Lung (tissue), 11 donors: ENCODE measurements at regions not wholly inside any gene's neighbourhood (a gene's known extent, or its start where the extent isn't known, plus 50 kb on each side); places are given as distances from the start of the nearest gene placed in this dataset.
A peak's percentile ranks its signal among the peaks of the same experiment; 100 is the strongest.

Source experiments
- ATAC-seq: fragments of 200-7000 bp; cut with Tn5 transposase; one replicate; pipeline ENCODE4 v1.9.1; 2020; ENCODE audit warnings: moderate number of reproducible peaks; ENCODE audit not compliant: insufficient read depth, low FRiP score
- DNase-seq, 3 donors: peaks; one replicate each; pipeline ENCODE4 v3.0.0-alpha.2; 2013 to 2017
- H3K27ac ChIP-seq, 2 donors: one replicate each; pipeline ENCODE4 v1.5.1; 2013; ENCODE audit warnings: mild to moderate bottlenecking in 2 of 2, moderate library complexity in 2 of 2, control low read depth in 1 of 2, inconsistent platforms in 1 of 2, low read depth in 1 of 2, low read length in 1 of 2
- H3K27me3 ChIP-seq, 3 donors: one replicate each; pipeline ENCODE4 v1.5.1; 2013; ENCODE audit warnings: low read length in 2 of 3; ENCODE audit not compliant: control insufficient read depth in 3 of 3, insufficient read depth in 3 of 3
- H3K36me3 ChIP-seq, 4 donors: one replicate each; pipeline ENCODE4 v1.5.1; 2013; ENCODE audit warnings: low read length in 4 of 4, mild to moderate bottlenecking in 1 of 4, moderate library complexity in 1 of 4; ENCODE audit not compliant: control insufficient read depth in 4 of 4, insufficient read depth in 4 of 4
- H3K4me1 ChIP-seq, 5 donors: one replicate each; pipeline ENCODE4 v1.5.1; 2013; ENCODE audit warnings: low read length in 5 of 5, mild to moderate bottlenecking in 2 of 5, moderate library complexity in 1 of 5; ENCODE audit not compliant: control insufficient read depth in 5 of 5, insufficient read depth in 5 of 5
- H3K4me3 ChIP-seq: one replicate; pipeline ENCODE4 v1.5.1; 2013; ENCODE audit warnings: mild to moderate bottlenecking, control low read depth, moderate library complexity
- H3K9ac ChIP-seq, 2 donors: one replicate each; pipeline ENCODE4 v1.5.1; 2013; ENCODE audit warnings: low read length in 2 of 2, control low read depth in 1 of 2; ENCODE audit not compliant: insufficient read depth in 1 of 2
- H3K9me3 ChIP-seq, 4 donors: one replicate each; pipeline ENCODE4 v1.5.1; 2013; ENCODE audit warnings: low read length in 3 of 4, mild to moderate bottlenecking in 1 of 4, moderate library complexity in 1 of 4; ENCODE audit not compliant: control insufficient read depth in 4 of 4, insufficient read depth in 3 of 4
- WGBS, 2 donors: extraction: QIAGEN DNeasy Blood & Tissue Kit; methylation state at CpG; one replicate each; pipeline ENCODE4 v1.1.7; 2013; 5-methylcytosine and 5-hydroxymethylcytosine counted together
- TF ChIP-seq, protein P1 (sequence below): IDR thresholded peaks from 2 replicates; pipeline ENCODE4 v1.5.1; 2012; ENCODE audit warnings: mild to moderate bottlenecking; ENCODE audit errors: control extremely low read depth, extremely low read depth
- donor health status: control.
- donor health status: control.
- donor health status: Bipolar disorder and iron deficiency.
- donor health status: healthy.
- donor health status: DM: yes; HTN: yes; CAD: no.

DNA sequence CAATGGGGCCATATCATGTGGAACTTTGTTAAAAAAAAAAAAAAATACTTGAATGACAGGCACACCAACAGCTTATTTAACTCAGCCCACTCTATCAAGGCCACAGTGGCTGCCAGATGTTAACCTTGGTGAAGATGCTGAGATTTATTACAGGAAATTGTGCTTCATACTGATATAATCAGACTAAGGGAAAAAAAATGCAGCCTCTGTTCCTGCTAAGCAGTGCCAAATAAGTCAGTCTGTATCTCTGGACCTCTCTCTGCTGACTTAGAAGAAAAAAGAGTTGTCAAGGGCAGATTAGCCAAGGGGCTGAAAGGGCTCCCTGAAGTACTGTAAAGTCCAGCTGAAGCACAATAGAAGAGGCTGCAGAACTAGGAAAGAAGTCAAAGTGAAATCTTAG is 677.7 kb upstream of the HTR2C start:
- ATAC-seq = no peak
- TF ChIP-seq, protein P1, sequence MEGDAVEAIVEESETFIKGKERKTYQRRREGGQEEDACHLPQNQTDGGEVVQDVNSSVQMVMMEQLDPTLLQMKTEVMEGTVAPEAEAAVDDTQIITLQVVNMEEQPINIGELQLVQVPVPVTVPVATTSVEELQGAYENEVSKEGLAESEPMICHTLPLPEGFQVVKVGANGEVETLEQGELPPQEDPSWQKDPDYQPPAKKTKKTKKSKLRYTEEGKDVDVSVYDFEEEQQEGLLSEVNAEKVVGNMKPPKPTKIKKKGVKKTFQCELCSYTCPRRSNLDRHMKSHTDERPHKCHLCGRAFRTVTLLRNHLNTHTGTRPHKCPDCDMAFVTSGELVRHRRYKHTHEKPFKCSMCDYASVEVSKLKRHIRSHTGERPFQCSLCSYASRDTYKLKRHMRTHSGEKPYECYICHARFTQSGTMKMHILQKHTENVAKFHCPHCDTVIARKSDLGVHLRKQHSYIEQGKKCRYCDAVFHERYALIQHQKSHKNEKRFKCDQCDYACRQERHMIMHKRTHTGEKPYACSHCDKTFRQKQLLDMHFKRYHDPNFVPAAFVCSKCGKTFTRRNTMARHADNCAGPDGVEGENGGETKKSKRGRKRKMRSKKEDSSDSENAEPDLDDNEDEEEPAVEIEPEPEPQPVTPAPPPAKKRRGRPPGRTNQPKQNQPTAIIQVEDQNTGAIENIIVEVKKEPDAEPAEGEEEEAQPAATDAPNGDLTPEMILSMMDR = no peak
- H3K4me1 ChIP-seq = no peaks in the 10 kb centered on the region
- H3K27ac ChIP-seq = no peak overlapping the region
- H3K36me3 ChIP-seq = no peaks in the 10 kb centered on the region
- peaks cover 0 to 20% (median 10%) of the 10 kb centered on the region in 3 donors for H3K27me3 ChIP-seq
- H3K4me3 ChIP-seq = no peak overlapping the region
- no peak overlapping the region for H3K9ac ChIP-seq
- H3K9me3 ChIP-seq = no peaks in the 10 kb centered on the region
- DNase-seq = peak in 2 of 3 donors; percentile 9 to 51

DNA sequence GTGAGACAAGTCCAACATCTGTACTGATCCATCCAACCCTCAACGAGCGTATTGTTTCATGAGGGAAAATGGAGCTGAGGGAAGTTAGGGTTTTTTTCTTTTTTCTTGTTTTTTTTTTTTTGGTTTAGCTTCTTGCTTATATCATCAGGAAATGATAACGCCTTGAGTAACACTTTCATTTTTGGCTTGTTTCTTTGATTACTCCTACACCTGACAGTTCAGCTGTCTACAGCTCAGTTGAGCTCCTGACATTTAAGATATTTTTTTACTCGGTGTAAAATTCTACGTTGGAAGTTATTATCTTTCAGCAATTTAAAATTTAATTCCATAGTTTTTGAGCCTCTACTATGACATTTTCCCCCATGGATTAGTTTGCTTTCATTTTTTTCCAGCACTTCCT is 691.0 kb upstream of the HTR2C start:
- H3K36me3 ChIP-seq = no peaks in the 10 kb centered on the region
- no peaks in the 10 kb centered on the region for H3K4me1 ChIP-seq
- no peak overlapping the region for H3K4me3 ChIP-seq
- ATAC-seq = no peak
- H3K9me3 ChIP-seq = no peaks in the 10 kb centered on the region
- 74 to 83% methylated on average over 5 of the region's 5 CpGs for WGBS, 2 donors
- no peak overlapping the region for H3K9ac ChIP-seq
- no peak overlapping the region for H3K27ac ChIP-seq
- no peak for DNase-seq
- TF ChIP-seq, protein P1 = no peak
- peaks cover 5 to 18% (median 5%) of the 10 kb centered on the region in 3 donors for H3K27me3 ChIP-seq

DNA sequence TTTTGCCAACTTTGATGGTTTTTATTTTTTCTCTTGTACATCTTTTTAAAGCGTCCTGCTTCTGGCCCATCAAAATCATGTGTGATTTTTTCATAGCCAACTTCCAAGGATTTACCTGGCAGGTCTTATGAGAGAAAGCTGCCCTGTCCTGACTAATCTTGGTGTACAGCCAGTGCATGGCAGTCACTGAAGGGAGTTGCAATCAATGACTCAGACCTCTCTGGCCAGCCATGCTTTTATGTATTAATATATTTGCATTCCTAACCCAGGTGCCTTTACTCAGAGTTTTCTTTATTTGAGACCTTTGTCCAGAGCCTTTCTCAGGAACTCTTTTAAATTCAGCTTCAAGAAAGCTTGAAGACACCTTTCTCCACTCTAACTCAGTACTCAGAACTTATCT is 691.5 kb upstream of the HTR2C start:
- no peak overlapping the region for H3K9ac ChIP-seq
- no peaks in the 10 kb centered on the region for H3K36me3 ChIP-seq
- ATAC-seq (no peak), DNase-seq (no peak)
- H3K27me3 ChIP-seq = peaks cover 5 to 18% (median 7%) of the 10 kb centered on the region in 3 donors
- no peak overlapping the region for H3K27ac ChIP-seq
- WGBS, 2 donors = 85 to 92% methylated on average over 1 of the region's 1 CpG
- H3K9me3 ChIP-seq = no peaks in the 10 kb centered on the region
- no peak overlapping the region for H3K4me3 ChIP-seq
- TF ChIP-seq, protein P1 = no peak
- no peaks in the 10 kb centered on the region for H3K4me1 ChIP-seq

DNA sequence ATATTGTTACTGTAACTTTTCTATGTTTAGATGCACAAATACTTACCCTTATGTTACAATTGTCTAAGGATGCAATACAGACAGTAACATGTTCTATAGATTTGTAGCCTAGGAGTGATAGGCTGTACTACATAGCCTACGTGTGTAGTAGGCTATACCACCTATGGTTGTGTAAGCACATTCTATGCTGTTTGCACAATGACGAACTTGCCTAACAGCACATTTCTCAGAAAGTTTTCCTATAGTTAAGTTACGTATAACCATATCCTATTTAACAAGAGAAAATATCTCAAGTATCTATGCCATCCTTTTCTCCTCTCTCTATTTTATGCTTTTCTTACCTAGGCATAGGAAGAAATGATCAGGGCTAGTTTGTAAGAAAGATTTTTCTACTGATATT is 710.8 kb upstream of the HTR2C start:
- DNase-seq (no peak), ATAC-seq (no peak)
- TF ChIP-seq, protein P1 = no peak
- WGBS, 2 donors = 77 to 86% methylated on average over 3 of the region's 3 CpGs
- Histone ChIP-seq H3K4me3 (no peak overlapping the region), H3K27ac (no peak overlapping the region), H3K9me3 (peaks cover 0 to 4% (median 0%) of the 10 kb centered on the region in 4 donors), H3K27me3 (peaks cover 0 to 35% (median 3%) of the 10 kb centered on the region in 3 donors), H3K4me1 (no peaks in the 10 kb centered on the region), H3K36me3 (no peaks in the 10 kb centered on the region), H3K9ac (no peak overlapping the region)
